Neural progenitor cell (in vitro differentiated cells): ENCODE measurements at regions not wholly inside any gene's neighbourhood (a gene's known extent, or its start where the extent isn't known, plus 50 kb on each side); places are given as distances from the start of the nearest gene placed in this dataset.

ENCODE experiments used
- DNase-seq: peaks from one replicate; pipeline ENCODE4 v3.0.0-alpha.2; 2016; ENCODE audit warnings: low spot score
- H2AFZ ChIP-seq: fragments of 200-600 bp; sonication (generic); replicated peaks from 2 replicates; pipeline ENCODE4 v1.6.1; 2016; ENCODE audit warnings: antibody characterized with exemption
- H3F3A ChIP-seq: fragments of 200-600 bp; sonication (generic); 2 replicates; pipeline ENCODE4 v1.6.1; 2016; ENCODE audit warnings: antibody characterized with exemption, low read depth
- H3K27ac ChIP-seq: fragments of 200-600 bp; sonication (generic); 2 replicates; pipeline ENCODE4 v1.5.1; 2016; ENCODE audit warnings: mild to moderate bottlenecking
- H3K27me3 ChIP-seq: fragments of 200-600 bp; sonication (generic); 2 replicates; pipeline ENCODE4 v1.6.1; 2016; ENCODE audit warnings: mild to moderate bottlenecking, moderate library complexity
- H3K36me3 ChIP-seq: fragments of 200-600 bp; sonication (generic); 2 replicates; pipeline ENCODE4 v1.5.1; 2016
- H3K4me1 ChIP-seq: fragments of 200-600 bp; sonication (generic); 2 replicates; pipeline ENCODE4 v1.6.1; 2016; ENCODE audit warnings: mixed run types
- H3K4me2 ChIP-seq: fragments of 200-600 bp; sonication (generic); 2 replicates; pipeline ENCODE4 v1.6.1; 2016
- H3K4me3 ChIP-seq: fragments of 200-600 bp; sonication (generic); 2 replicates; pipeline ENCODE4 v1.5.1; 2016
- H3K79me2 ChIP-seq: fragments of 200-600 bp; sonication (generic); 2 replicates; pipeline ENCODE4 v1.6.1; 2016; ENCODE audit warnings: low read depth
- H3K9ac ChIP-seq: fragments of 200-600 bp; sonication (generic); 2 replicates; pipeline ENCODE4 v1.6.1; 2016
- H3K9me3 ChIP-seq: fragments of 200-600 bp; sonication (generic); 2 replicates; pipeline ENCODE4 v1.5.1; 2016; ENCODE audit warnings: low read depth
- H4K20me1 ChIP-seq: fragments of 200-600 bp; sonication (generic); 2 replicates; pipeline ENCODE4 v1.6.1; 2016; ENCODE audit warnings: low read depth
- H3K27ac Mint-ChIP-seq: 3 replicates; pipeline ENCODE4 v1.8.0; 2021; ENCODE audit warnings: mixed read lengths
- H3K27me3 Mint-ChIP-seq: 2 replicates; pipeline ENCODE4 v1.8.0; 2022; ENCODE audit warnings: low read depth, mild to moderate bottlenecking, inconsistent platforms, moderate library complexity, mixed read lengths; ENCODE audit not compliant: insufficient read depth
- H3K36me3 Mint-ChIP-seq: 3 replicates; pipeline ENCODE4 v1.8.0; 2021; ENCODE audit warnings: mixed read lengths
- H3K4me1 Mint-ChIP-seq: 3 replicates; pipeline ENCODE4 v1.8.0; 2021; ENCODE audit warnings: mixed read lengths
- H3K4me3 Mint-ChIP-seq: 3 replicates; pipeline ENCODE4 v1.8.0; 2021; ENCODE audit warnings: mild to moderate bottlenecking, moderate library complexity, mixed read lengths
- H3K9me3 Mint-ChIP-seq: 3 replicates; pipeline ENCODE4 v1.8.0; 2020; ENCODE audit warnings: mixed read lengths
- CTCF ChIP-seq: fragments of 200-600 bp; sonication (generic); IDR thresholded peaks from 2 replicates; pipeline ENCODE4 v1.5.1; 2017; ENCODE audit warnings: antibody characterized with exemption, mild to moderate bottlenecking
- EZH2 ChIP-seq: fragments of 200-600 bp; sonication (generic); IDR thresholded peaks from 2 replicates; pipeline ENCODE4 v1.6.1; 2017; ENCODE audit warnings: antibody characterized with exemption, mild to moderate bottlenecking, moderate library complexity
- EZH2phosphoT487 ChIP-seq: fragments of 200-600 bp; sonication (generic); IDR thresholded peaks from 2 replicates; pipeline ENCODE4 v1.6.1; 2017; ENCODE audit warnings: antibody characterized with exemption

- H3K4me2 ChIP-seq = peak overlapping the region; percentile 56
- H3F3A ChIP-seq = peaks cover 12% of the 10 kb centered on the region
- Mint-ChIP-seq H3K4me1 (peaks cover 25% of the 10 kb centered on the region), H3K27ac (peak overlapping the region; percentile 91), H3K9me3 (peaks cover 2% of the 10 kb centered on the region), H3K4me3 (peak overlapping the region; percentile 69), H3K36me3 (no peaks in the 10 kb centered on the region), H3K27me3 (peaks cover 5% of the 10 kb centered on the region)
- no peak overlapping the region for H2AFZ ChIP-seq
- no peaks in the 10 kb centered on the region for H3K4me1 ChIP-seq
- H3K79me2 ChIP-seq = no peaks in the 10 kb centered on the region
- no peak overlapping the region for H3K9ac ChIP-seq
- no peaks in the 10 kb centered on the region for H3K9me3 ChIP-seq
- H4K20me1 ChIP-seq = no peaks in the 10 kb centered on the region
- no peak overlapping the region for H3K27ac ChIP-seq
- no peak for DNase-seq
- H3K27me3 ChIP-seq = no peaks in the 10 kb centered on the region
- TF ChIP-seq EZH2phosphoT487 = no peak
- TF ChIP-seq EZH2 = no peak
- TF ChIP-seq CTCF = no peak
- no peak overlapping the region for H3K4me3 ChIP-seq
- H3K36me3 ChIP-seq = no peaks in the 10 kb centered on the region
Measured at GRCh38 chr12:116358536-116358892, 81.0 kb upstream of the MED13L start.

DNA sequence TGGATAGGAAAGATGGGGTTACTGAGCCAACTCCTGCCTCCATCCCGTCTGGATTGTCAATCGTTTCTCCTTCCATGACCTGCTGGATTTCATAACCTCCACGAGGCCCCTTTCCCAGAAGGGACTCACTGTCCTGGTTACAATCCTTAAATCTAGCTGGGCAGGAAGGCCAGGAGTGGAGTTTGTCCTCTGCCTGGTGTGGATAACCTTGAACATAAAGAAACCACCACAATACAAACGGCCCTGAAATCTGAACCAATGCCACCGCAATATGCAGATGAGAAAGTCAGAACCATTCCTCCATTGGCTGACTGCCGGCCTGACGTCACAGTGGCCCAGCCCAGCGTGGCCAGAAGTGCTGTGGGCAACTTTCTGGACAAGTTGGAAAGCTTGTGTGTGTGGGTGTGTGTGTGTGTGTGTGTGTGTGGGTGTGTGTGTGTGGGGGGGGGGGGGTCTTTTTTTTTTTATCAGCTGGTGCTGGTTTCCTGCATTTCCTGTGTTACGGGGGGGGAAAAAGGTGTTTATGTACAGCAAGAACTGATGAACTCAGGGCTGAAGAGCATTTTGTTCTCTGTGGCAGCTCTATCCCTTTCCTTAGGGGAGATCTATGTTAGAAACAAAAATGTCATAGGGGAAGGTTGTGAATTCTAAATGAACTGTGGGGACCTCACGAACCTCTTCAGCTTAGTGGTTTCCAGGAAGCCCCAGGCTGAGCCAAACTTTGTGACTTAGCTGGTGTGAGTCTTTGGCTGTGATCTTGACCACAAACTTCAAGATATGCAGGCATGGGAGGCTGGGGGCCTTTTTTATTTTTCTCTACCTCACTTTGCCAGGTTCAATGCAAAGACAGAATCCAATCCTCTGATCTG lies 81.6 kb upstream of the MED13L start:
- Histone ChIP-seq H3K4me2 (peak overlapping the region; percentile 56), H4K20me1 (no peaks in the 10 kb centered on the region), H3K27me3 (no peaks in the 10 kb centered on the region), H3K9ac (no peak overlapping the region), H3K4me3 (no peak overlapping the region), H3K27ac (no peak overlapping the region), H3K9me3 (no peaks in the 10 kb centered on the region), H3K36me3 (no peaks in the 10 kb centered on the region), H3K79me2 (no peaks in the 10 kb centered on the region), H2AFZ (no peak overlapping the region), H3K4me1 (no peaks in the 10 kb centered on the region), H3F3A (peaks cover 12% of the 10 kb centered on the region)
- Mint-ChIP-seq H3K9me3 (peaks cover 2% of the 10 kb centered on the region), H3K27me3 (peaks cover 5% of the 10 kb centered on the region), H3K36me3 (no peaks in the 10 kb centered on the region), H3K4me3 (peak overlapping the region; percentile 69), H3K27ac (peak overlapping the region; percentile 91), H3K4me1 (peaks cover 25% of the 10 kb centered on the region)
- peak; percentile 91 for DNase-seq
- TF ChIP-seq EZH2 = no peak
- TF ChIP-seq CTCF = no peak
- TF ChIP-seq EZH2phosphoT487 = no peak

DNA sequence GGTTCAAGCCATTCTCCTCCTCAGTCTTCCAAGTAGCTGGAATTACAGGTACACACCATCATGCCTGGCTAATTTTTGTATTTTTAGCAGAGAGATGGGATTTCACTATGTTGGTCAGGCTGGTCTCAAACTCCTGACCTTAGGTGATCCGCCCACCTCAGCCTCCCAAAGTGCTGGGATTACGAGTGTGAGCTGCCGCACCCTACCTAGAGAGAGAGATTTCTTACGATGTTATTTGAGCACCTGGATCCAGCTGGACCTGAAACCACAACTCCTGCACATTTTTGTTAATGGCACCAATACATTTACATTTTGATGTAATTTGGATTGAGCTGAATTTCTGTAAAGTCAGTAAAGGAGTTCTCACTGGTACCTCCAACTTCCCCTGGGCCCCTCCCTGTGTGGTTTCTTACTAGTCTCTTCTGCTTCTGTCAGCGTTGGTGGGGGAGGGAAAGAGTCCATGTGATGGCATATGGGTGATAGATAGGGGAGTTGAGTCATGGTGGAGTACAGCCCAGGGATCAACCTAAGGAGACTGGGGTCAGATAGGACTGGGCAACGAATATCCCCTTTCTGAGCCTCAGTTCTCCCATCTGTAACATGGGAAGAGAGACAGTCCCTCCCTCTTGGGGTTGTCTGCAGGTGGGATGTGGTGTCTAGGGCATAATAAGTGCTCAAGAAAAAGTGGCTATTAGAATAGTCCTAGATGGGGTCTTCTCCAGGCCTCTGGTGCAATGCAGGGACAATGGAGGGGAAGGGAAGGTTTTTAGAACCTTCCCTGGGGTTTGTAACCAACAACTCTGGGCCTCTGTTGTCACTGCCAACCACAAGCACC lies 83.3 kb upstream of the MED13L start:
- Histone ChIP-seq H3K4me2 (no peak overlapping the region), H3K9ac (no peak overlapping the region), H4K20me1 (no peaks in the 10 kb centered on the region), H3F3A (peaks cover 12% of the 10 kb centered on the region), H2AFZ (no peak overlapping the region), H3K4me1 (no peaks in the 10 kb centered on the region), H3K9me3 (no peaks in the 10 kb centered on the region), H3K27me3 (no peaks in the 10 kb centered on the region), H3K79me2 (no peaks in the 10 kb centered on the region), H3K36me3 (no peaks in the 10 kb centered on the region), H3K27ac (no peak overlapping the region), H3K4me3 (no peak overlapping the region)
- Mint-ChIP-seq H3K4me1 (peaks cover 25% of the 10 kb centered on the region), H3K36me3 (no peaks in the 10 kb centered on the region), H3K9me3 (peaks cover 2% of the 10 kb centered on the region), H3K4me3 (peak overlapping the region; percentile 42), H3K27ac (peak overlapping the region; percentile 47), H3K27me3 (peaks cover 6% of the 10 kb centered on the region)
- DNase-seq = no peak
- no peak for TF ChIP-seq CTCF
- TF ChIP-seq EZH2phosphoT487 = no peak
- TF ChIP-seq EZH2 = no peak
